ENCODE measurements at regions not wholly inside any gene's neighbourhood (a gene's known extent, or its start where the extent isn't known, plus 50 kb on each side); places are given as distances from the start of the nearest gene placed in this dataset.
"Not testable (repeated sequence)": the region's sequence is repeated elsewhere in the genome, so short reads cannot be mapped to it uniquely, and the experiment has no call there.

DNA sequence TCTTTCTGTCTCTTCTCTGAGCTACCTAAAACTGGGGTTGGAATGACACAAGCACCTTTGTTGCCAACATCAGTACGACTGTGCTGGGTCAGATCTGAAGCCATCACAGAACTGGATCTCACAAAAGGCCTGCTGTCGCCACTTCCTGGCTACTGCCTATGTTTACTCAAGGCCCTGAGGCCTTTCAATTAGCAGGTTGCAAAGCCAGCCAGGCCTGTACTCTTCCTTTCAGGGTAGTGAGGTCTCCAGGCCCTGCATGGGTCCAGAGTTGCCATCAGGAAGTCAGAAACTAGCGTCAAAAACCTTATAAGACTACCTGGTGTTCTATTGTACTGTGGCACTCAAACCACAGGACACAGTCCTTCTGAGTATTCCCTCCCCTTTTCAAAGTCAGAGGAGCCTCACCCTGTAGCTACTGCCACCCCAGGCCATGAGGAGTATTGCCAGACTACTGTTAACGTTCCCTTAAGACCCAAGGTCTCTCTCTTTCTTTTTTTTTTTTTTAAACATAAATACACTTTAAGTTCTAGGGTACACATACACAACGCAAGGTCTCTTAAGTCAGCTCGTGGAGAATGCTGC, 937.4 kb upstream of the GJE1 start:
- Mint-ChIP-seq H3K36me3 (ENCODE audit: low read depth) (peaks cover 23% of the 10 kb centered on the region), H3K9me3 (peaks cover 15% of the 10 kb centered on the region), H3K27me3 (ENCODE audit: low read depth) (no peaks in the 10 kb centered on the region), H3K4me1 (peaks cover 7% of the 10 kb centered on the region), H3K27ac (ENCODE audit: unreplicated experiment) (peak overlapping the region; percentile 76), H3K4me3 (no peak overlapping the region)
- DNase-seq (ENCODE audit: low read depth, low spot score), result no peak
- TF ChIP-seq CTCF (conservative IDR thresholded peaks at IDR 0.05), result peak; percentile 34

GRCh38 chr6:141183368-141183767, 949.4 kb upstream of the GJE1 start:
- no peak for TF ChIP-seq CTCF (conservative IDR thresholded peaks at IDR 0.05)
- no peak for DNase-seq (ENCODE audit: low read depth, low spot score)
- H3K9me3 Mint-ChIP-seq, result peaks cover 15% of the 10 kb centered on the region
- H3K27ac Mint-ChIP-seq (ENCODE audit: unreplicated experiment), result no peak overlapping the region
- H3K27me3 Mint-ChIP-seq (ENCODE audit: low read depth), result no peaks in the 10 kb centered on the region
- no peaks in the 10 kb centered on the region for H3K4me1 Mint-ChIP-seq
- H3K36me3 Mint-ChIP-seq (ENCODE audit: low read depth), result peaks cover 16% of the 10 kb centered on the region
- H3K4me3 Mint-ChIP-seq, result no peak overlapping the region

GRCh38 chr6:141175458-141175857, 957.3 kb upstream of the GJE1 start:
- H3K4me1 Mint-ChIP-seq; H3K4me3 Mint-ChIP-seq; DNase-seq (ENCODE audit: low read depth, low spot score); H3K9me3 Mint-ChIP-seq; H3K27me3 Mint-ChIP-seq (ENCODE audit: low read depth); H3K36me3 Mint-ChIP-seq (ENCODE audit: low read depth); H3K27ac Mint-ChIP-seq (ENCODE audit: unreplicated experiment): not testable (repeated sequence)

- no peak overlapping the region for H3K27ac Mint-ChIP-seq (ENCODE audit: unreplicated experiment)
- H3K4me3 Mint-ChIP-seq, result no peak overlapping the region
- H3K36me3 Mint-ChIP-seq (ENCODE audit: low read depth), result peaks cover 3% of the 10 kb centered on the region
- H3K27me3 Mint-ChIP-seq (ENCODE audit: low read depth), result no peaks in the 10 kb centered on the region
- DNase-seq (ENCODE audit: low read depth, low spot score), result no peak
- H3K4me1 Mint-ChIP-seq, result no peaks in the 10 kb centered on the region
- H3K9me3 Mint-ChIP-seq, result peaks cover 2% of the 10 kb centered on the region
- no peak for TF ChIP-seq CTCF (conservative IDR thresholded peaks at IDR 0.05)
These were observed 957.8 kb upstream of the GJE1 start for GRCh38 chr6:141174932-141175331.

DNA sequence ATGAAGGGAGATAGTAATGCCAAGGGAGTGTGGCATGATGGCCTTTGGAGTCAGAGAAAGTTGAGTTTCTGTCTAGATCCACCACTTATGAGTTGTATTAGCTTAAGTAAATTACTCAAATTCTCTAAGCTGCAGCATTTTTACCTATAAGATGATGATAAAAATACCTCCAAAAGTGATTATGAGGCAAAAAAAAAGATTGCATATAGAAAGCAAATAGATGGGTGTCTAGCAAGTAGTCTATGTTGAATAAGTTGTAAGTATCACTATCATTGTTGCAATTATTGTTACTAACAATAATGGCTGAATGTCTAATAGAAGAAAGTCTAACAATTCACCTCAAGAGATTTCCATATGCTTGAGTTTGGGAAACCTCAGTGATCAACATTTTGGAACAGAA, 959.2 kb upstream of the GJE1 start:
- Mint-ChIP-seq H3K27me3 (ENCODE audit: low read depth) (no peaks in the 10 kb centered on the region), H3K4me1 (no peaks in the 10 kb centered on the region)

GRCh38 chr6:141169419-141169818, 963.3 kb upstream of the GJE1 start:
- no peak for TF ChIP-seq CTCF (conservative IDR thresholded peaks at IDR 0.05)
- Mint-ChIP-seq H3K27me3 (ENCODE audit: low read depth) (no peaks in the 10 kb centered on the region), H3K9me3 (peaks cover 5% of the 10 kb centered on the region), H3K4me3 (no peak overlapping the region), H3K36me3 (ENCODE audit: low read depth) (peaks cover 3% of the 10 kb centered on the region), H3K27ac (ENCODE audit: unreplicated experiment) (no peak overlapping the region), H3K4me1 (peaks cover 4% of the 10 kb centered on the region)
- no peak for DNase-seq (ENCODE audit: low read depth, low spot score)

More for the DNA sequence above, 959.2 kb upstream of the GJE1 start:
- TF ChIP-seq CTCF (conservative IDR thresholded peaks at IDR 0.05), result no peak
- Mint-ChIP-seq H3K4me3 (no peak overlapping the region), H3K27ac (ENCODE audit: unreplicated experiment) (no peak overlapping the region), H3K36me3 (ENCODE audit: low read depth) (peaks cover 3% of the 10 kb centered on the region), H3K9me3 (peaks cover 2% of the 10 kb centered on the region)
- no peak for DNase-seq (ENCODE audit: low read depth, low spot score)

Data from neural crest cell (in vitro differentiated cells).